ENCODE measurements at regions not wholly inside any gene's neighbourhood (a gene's known extent, or its start where the extent isn't known, plus 50 kb on each side); places are given as distances from the start of the nearest gene placed in this dataset.

- TF ChIP-seq IRF2 (CRISPR knock-in tag; IDR thresholded peaks at IDR 0.05) (peak; percentile 94), NR2C2 (CRISPR knock-in tag; IDR thresholded peaks at IDR 0.05; ENCODE audit: borderline replicate concordance) (peak; percentile 84), ZSCAN25 (CRISPR knock-in tag; IDR thresholded peaks at IDR 0.05) (no peak), RARG (CRISPR knock-in tag; IDR thresholded peaks at IDR 0.05; ENCODE audit: low read depth) (no peak), ZBTB25 (CRISPR knock-in tag; IDR thresholded peaks at IDR 0.05) (peak; percentile 73; the same call in 1 of the 2 replicates), ZNF264 (CRISPR knock-in tag; IDR thresholded peaks at IDR 0.05) (peak; percentile 38; the same call in 1 of the 2 replicates), ATF2 (CRISPR knock-in tag; IDR thresholded peaks at IDR 0.05) (peak; percentile 88; the same call in 1 of the 2 replicates), HMGXB4 (CRISPR knock-in tag; IDR thresholded peaks at IDR 0.05; ENCODE audit: borderline replicate concordance in 1 of 2, low read depth in 1 of 2) (peak in 1 of 2 experiments; percentile 39; a peak in 1 of 4 replicates), ZFY (CRISPR knock-in tag; IDR thresholded peaks at IDR 0.05) (no peak)
Measured at GRCh38 chr7:17506095-17506494, 207.6 kb downstream of the AHR start (continued).

Data from HepG2 (cell line).